ENCODE measurements at regions not wholly inside any gene's neighbourhood (a gene's known extent, or its start where the extent isn't known, plus 50 kb on each side); places are given as distances from the start of the nearest gene placed in this dataset.

DNA sequence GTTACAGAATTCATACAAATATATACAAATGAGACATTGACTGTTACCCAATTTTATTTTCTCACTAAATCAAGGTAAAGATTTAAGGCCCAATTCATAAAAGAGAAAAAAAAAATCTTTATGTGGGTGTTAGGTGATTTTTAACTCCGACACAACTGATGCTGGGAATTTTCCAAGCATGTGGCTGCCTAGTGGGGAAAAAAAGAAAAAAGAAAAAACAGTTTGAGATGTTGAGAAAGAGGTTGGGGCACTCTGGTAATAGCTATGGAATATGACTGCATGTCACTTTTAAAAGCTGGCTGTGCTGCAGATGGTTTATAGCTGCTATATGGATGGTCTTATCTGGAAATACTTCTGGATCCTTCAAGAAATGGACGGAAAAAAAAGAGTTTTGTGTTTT, 739.9 kb upstream of the SOX9 start:
- TF ChIP-seq TEAD4 (CRISPR knock-in tag; IDR thresholded peaks at IDR 0.05) = no peak
- TF ChIP-seq, protein P1, sequence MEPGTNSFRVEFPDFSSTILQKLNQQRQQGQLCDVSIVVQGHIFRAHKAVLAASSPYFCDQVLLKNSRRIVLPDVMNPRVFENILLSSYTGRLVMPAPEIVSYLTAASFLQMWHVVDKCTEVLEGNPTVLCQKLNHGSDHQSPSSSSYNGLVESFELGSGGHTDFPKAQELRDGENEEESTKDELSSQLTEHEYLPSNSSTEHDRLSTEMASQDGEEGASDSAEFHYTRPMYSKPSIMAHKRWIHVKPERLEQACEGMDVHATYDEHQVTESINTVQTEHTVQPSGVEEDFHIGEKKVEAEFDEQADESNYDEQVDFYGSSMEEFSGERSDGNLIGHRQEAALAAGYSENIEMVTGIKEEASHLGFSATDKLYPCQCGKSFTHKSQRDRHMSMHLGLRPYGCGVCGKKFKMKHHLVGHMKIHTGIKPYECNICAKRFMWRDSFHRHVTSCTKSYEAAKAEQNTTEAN (CRISPR knock-in tag; IDR thresholded peaks at IDR 0.05) = no peak
- TF ChIP-seq, protein P2, sequence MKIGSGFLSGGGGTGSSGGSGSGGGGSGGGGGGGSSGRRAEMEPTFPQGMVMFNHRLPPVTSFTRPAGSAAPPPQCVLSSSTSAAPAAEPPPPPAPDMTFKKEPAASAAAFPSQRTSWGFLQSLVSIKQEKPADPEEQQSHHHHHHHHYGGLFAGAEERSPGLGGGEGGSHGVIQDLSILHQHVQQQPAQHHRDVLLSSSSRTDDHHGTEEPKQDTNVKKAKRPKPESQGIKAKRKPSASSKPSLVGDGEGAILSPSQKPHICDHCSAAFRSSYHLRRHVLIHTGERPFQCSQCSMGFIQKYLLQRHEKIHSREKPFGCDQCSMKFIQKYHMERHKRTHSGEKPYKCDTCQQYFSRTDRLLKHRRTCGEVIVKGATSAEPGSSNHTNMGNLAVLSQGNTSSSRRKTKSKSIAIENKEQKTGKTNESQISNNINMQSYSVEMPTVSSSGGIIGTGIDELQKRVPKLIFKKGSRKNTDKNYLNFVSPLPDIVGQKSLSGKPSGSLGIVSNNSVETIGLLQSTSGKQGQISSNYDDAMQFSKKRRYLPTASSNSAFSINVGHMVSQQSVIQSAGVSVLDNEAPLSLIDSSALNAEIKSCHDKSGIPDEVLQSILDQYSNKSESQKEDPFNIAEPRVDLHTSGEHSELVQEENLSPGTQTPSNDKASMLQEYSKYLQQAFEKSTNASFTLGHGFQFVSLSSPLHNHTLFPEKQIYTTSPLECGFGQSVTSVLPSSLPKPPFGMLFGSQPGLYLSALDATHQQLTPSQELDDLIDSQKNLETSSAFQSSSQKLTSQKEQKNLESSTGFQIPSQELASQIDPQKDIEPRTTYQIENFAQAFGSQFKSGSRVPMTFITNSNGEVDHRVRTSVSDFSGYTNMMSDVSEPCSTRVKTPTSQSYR (CRISPR knock-in tag; IDR thresholded peaks at IDR 0.05) = no peak
- no peak for TF ChIP-seq GTF2I (CRISPR knock-in tag; conservative IDR thresholded peaks at IDR 0.05)
- no peak for TF ChIP-seq SMAD3 (CRISPR knock-in tag; IDR thresholded peaks at IDR 0.05; ENCODE audit: borderline replicate concordance)
- TF ChIP-seq, protein P3, sequence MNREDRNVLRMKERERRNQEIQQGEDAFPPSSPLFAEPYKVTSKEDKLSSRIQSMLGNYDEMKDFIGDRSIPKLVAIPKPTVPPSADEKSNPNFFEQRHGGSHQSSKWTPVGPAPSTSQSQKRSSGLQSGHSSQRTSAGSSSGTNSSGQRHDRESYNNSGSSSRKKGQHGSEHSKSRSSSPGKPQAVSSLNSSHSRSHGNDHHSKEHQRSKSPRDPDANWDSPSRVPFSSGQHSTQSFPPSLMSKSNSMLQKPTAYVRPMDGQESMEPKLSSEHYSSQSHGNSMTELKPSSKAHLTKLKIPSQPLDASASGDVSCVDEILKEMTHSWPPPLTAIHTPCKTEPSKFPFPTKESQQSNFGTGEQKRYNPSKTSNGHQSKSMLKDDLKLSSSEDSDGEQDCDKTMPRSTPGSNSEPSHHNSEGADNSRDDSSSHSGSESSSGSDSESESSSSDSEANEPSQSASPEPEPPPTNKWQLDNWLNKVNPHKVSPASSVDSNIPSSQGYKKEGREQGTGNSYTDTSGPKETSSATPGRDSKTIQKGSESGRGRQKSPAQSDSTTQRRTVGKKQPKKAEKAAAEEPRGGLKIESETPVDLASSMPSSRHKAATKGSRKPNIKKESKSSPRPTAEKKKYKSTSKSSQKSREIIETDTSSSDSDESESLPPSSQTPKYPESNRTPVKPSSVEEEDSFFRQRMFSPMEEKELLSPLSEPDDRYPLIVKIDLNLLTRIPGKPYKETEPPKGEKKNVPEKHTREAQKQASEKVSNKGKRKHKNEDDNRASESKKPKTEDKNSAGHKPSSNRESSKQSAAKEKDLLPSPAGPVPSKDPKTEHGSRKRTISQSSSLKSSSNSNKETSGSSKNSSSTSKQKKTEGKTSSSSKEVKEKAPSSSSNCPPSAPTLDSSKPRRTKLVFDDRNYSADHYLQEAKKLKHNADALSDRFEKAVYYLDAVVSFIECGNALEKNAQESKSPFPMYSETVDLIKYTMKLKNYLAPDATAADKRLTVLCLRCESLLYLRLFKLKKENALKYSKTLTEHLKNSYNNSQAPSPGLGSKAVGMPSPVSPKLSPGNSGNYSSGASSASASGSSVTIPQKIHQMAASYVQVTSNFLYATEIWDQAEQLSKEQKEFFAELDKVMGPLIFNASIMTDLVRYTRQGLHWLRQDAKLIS (CRISPR knock-in tag; IDR thresholded peaks at IDR 0.05; ENCODE audit: borderline replicate concordance) = no peak
- TF ChIP-seq FOXP1 (CRISPR knock-in tag; IDR thresholded peaks at IDR 0.05; ENCODE audit: borderline replicate concordance) = no peak
- TF ChIP-seq, protein P4, sequence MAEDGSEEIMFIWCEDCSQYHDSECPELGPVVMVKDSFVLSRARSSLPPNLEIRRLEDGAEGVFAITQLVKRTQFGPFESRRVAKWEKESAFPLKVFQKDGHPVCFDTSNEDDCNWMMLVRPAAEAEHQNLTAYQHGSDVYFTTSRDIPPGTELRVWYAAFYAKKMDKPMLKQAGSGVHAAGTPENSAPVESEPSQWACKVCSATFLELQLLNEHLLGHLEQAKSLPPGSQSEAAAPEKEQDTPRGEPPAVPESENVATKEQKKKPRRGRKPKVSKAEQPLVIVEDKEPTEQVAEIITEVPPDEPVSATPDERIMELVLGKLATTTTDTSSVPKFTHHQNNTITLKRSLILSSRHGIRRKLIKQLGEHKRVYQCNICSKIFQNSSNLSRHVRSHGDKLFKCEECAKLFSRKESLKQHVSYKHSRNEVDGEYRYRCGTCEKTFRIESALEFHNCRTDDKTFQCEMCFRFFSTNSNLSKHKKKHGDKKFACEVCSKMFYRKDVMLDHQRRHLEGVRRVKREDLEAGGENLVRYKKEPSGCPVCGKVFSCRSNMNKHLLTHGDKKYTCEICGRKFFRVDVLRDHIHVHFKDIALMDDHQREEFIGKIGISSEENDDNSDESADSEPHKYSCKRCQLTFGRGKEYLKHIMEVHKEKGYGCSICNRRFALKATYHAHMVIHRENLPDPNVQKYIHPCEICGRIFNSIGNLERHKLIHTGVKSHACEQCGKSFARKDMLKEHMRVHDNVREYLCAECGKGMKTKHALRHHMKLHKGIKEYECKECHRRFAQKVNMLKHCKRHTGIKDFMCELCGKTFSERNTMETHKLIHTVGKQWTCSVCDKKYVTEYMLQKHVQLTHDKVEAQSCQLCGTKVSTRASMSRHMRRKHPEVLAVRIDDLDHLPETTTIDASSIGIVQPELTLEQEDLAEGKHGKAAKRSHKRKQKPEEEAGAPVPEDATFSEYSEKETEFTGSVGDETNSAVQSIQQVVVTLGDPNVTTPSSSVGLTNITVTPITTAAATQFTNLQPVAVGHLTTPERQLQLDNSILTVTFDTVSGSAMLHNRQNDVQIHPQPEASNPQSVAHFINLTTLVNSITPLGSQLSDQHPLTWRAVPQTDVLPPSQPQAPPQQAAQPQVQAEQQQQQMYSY (CRISPR knock-in tag; IDR thresholded peaks at IDR 0.05) = no peak
- TF ChIP-seq, protein P5, sequence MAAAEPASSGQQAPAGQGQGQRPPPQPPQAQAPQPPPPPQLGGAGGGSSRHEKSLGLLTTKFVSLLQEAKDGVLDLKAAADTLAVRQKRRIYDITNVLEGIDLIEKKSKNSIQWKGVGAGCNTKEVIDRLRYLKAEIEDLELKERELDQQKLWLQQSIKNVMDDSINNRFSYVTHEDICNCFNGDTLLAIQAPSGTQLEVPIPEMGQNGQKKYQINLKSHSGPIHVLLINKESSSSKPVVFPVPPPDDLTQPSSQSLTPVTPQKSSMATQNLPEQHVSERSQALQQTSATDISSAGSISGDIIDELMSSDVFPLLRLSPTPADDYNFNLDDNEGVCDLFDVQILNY (CRISPR knock-in tag; IDR thresholded peaks at IDR 0.05) = no peak
- TF ChIP-seq MXD4 (CRISPR knock-in tag; IDR thresholded peaks at IDR 0.05; ENCODE audit: borderline replicate concordance) = no peak
- TF ChIP-seq, protein P6, sequence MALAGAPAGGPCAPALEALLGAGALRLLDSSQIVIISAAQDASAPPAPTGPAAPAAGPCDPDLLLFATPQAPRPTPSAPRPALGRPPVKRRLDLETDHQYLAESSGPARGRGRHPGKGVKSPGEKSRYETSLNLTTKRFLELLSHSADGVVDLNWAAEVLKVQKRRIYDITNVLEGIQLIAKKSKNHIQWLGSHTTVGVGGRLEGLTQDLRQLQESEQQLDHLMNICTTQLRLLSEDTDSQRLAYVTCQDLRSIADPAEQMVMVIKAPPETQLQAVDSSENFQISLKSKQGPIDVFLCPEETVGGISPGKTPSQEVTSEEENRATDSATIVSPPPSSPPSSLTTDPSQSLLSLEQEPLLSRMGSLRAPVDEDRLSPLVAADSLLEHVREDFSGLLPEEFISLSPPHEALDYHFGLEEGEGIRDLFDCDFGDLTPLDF (CRISPR knock-in tag; IDR thresholded peaks at IDR 0.05) = no peak
- TF ChIP-seq, protein P7, sequence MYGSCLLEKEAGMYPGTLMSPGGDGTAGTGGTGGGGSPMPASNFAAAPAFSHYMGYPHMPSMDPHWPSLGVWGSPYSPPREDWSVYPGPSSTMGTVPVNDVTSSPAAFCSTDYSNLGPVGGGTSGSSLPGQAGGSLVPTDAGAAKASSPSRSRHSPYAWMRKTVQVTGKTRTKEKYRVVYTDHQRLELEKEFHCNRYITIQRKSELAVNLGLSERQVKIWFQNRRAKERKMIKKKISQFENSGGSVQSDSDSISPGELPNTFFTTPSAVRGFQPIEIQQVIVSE (CRISPR knock-in tag; IDR thresholded peaks at IDR 0.05; ENCODE audit: borderline replicate concordance) = no peak
- no peak for TF ChIP-seq ZNF671 (CRISPR knock-in tag; IDR thresholded peaks at IDR 0.05)
- TF ChIP-seq, protein P8, sequence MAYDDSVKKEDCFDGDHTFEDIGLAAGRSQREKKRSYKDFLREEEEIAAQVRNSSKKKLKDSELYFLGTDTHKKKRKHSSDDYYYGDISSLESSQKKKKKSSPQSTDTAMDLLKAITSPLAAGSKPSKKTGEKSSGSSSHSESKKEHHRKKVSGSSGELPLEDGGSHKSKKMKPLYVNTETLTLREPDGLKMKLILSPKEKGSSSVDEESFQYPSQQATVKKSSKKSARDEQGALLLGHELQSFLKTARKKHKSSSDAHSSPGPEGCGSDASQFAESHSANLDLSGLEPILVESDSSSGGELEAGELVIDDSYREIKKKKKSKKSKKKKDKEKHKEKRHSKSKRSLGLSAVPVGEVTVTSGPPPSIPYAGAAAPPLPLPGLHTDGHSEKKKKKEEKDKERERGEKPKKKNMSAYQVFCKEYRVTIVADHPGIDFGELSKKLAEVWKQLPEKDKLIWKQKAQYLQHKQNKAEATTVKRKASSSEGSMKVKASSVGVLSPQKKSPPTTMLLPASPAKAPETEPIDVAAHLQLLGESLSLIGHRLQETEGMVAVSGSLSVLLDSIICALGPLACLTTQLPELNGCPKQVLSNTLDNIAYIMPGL (CRISPR knock-in tag; IDR thresholded peaks at IDR 0.05) = no peak
- no peak for TF ChIP-seq ZNF317 (CRISPR knock-in tag; IDR thresholded peaks at IDR 0.05; ENCODE audit: borderline replicate concordance, low read depth)
- TF ChIP-seq ETV6 (CRISPR knock-in tag; IDR thresholded peaks at IDR 0.05) = no peak
- TF ChIP-seq NR3C1 (CRISPR knock-in tag; conservative IDR thresholded peaks at IDR 0.05; ENCODE audit: low read depth) = no peak
- TF ChIP-seq ZNF121 (CRISPR knock-in tag; IDR thresholded peaks at IDR 0.05) = no peak
- TF ChIP-seq, protein P9, sequence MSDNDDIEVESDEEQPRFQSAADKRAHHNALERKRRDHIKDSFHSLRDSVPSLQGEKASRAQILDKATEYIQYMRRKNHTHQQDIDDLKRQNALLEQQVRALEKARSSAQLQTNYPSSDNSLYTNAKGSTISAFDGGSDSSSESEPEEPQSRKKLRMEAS (CRISPR knock-in tag; IDR thresholded peaks at IDR 0.05) = no peak
- no peak for TF ChIP-seq GRHL2 (CRISPR knock-in tag; IDR thresholded peaks at IDR 0.05; ENCODE audit: insufficient replicate concordance, severe bottlenecking)
- H3K4me1 Mint-ChIP-seq = no peaks in the 10 kb centered on the region
- peaks cover 2% of the 10 kb centered on the region; the same call in 1 of the 2 replicates for H3K9me3 Mint-ChIP-seq
- no peaks in the 10 kb centered on the region for H3K36me3 Mint-ChIP-seq
- no peak overlapping the region for H3K27ac Mint-ChIP-seq
- ChIA-PET CTCF (interaction anchor here (0.8 kb wide), 1 partner anchor 614 kb away, joined by 3 read pairs; no protein-coding TSS in a partner anchor), POLR2A (no interaction called here)
- no peak overlapping the region for H3K4me3 Mint-ChIP-seq
- no peak for DNase-seq (ENCODE audit: low spot score)
- ATAC-seq = no peak
- no peaks in the 10 kb centered on the region for H3K27me3 Mint-ChIP-seq (ENCODE audit: low read depth)
